Right atrium auricular region (tissue), 2 donors: ENCODE measurements at regions not wholly inside any gene's neighbourhood (a gene's known extent, or its start where the extent isn't known, plus 50 kb on each side); places are given as distances from the start of the nearest gene placed in this dataset.
"Not testable (repeated sequence)": the region's sequence is repeated elsewhere in the genome, so short reads cannot be mapped to it uniquely, and the experiment has no call there.

Experiments used
- DNase-seq: peaks from one replicate; pipeline ENCODE4 v3.0.0-alpha.2; 2019; ENCODE audit warnings: low spot score
- H3K27ac ChIP-seq, 2 donors: fragments of 200-600 bp; sonication (generic); 1 replicate in 1 of 2; 2 replicates in 1 of 2; pipeline ENCODE4 v1.5.1; 2016 to 2019
- H3K27me3 ChIP-seq, 2 donors: fragments of 200-600 bp; sonication (generic); one replicate each; pipeline versions ENCODE4 v1.5.1 to v1.6.0; 2017 to 2019
- H3K36me3 ChIP-seq: fragments of 200-600 bp; sonication (generic); one replicate; pipeline ENCODE4 v1.5.1; 2016
- H3K4me1 ChIP-seq, 2 donors: fragments of 200-600 bp; sonication (generic); one replicate each; pipeline versions ENCODE4 v1.5.1 to v1.6.0; 2017 to 2019
- H3K4me3 ChIP-seq, 2 donors: fragments of 200-600 bp; sonication (generic); 1 replicate in 1 of 2; 2 replicates in 1 of 2; pipeline ENCODE4 v1.5.1; 2017 to 2019; ENCODE audit warnings: mild to moderate bottlenecking in 1 of 2, moderate library complexity in 1 of 2
- H3K9me3 ChIP-seq, 2 donors: fragments of 200-600 bp; sonication (generic); one replicate each; pipeline ENCODE4 v1.5.1; 2019
- TF ChIP-seq, protein P1 (sequence below), 2 donors: fragments of 200-600 bp; sonication (generic); IDR thresholded peaks; one replicate each; pipeline ENCODE4 v1.5.1; 2019; ENCODE audit warnings: antibody characterized with exemption in 2 of 2

DNA sequence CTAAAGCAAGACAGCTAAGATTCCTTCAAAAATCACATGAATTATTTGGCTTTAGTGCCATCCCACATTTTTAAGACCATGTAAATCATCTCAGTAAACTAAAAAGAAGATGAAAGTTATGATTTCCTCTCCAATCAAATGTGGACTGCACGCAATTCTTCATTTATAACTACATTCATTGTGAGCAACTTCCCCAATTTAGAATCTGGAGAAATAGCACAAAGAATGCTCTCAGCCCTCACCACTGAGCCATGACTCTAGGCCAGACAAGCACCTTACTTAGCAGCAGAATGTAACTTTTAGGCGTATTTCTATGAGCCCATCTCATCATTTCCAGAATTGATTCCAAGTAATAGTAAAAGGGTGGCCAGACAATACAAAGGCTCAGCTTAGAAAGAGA lies 616.6 kb downstream of the TLE1 start:
- Histone ChIP-seq H3K4me3 (no peak overlapping the region), H3K9me3 (no peaks in the 10 kb centered on the region), H3K4me1 (no peaks in the 10 kb centered on the region), H3K27me3 (no peaks in the 10 kb centered on the region), H3K36me3 (no peaks in the 10 kb centered on the region), H3K27ac (no peak overlapping the region)
- TF ChIP-seq, protein P1, sequence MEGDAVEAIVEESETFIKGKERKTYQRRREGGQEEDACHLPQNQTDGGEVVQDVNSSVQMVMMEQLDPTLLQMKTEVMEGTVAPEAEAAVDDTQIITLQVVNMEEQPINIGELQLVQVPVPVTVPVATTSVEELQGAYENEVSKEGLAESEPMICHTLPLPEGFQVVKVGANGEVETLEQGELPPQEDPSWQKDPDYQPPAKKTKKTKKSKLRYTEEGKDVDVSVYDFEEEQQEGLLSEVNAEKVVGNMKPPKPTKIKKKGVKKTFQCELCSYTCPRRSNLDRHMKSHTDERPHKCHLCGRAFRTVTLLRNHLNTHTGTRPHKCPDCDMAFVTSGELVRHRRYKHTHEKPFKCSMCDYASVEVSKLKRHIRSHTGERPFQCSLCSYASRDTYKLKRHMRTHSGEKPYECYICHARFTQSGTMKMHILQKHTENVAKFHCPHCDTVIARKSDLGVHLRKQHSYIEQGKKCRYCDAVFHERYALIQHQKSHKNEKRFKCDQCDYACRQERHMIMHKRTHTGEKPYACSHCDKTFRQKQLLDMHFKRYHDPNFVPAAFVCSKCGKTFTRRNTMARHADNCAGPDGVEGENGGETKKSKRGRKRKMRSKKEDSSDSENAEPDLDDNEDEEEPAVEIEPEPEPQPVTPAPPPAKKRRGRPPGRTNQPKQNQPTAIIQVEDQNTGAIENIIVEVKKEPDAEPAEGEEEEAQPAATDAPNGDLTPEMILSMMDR (IDR thresholded peaks at IDR 0.05), result no peak
- no peak for DNase-seq

GRCh38 chr9:81071108-81071507 lies 618.2 kb downstream of the TLE1 start:
- no peaks in the 10 kb centered on the region for H3K9me3 ChIP-seq
- H3K4me1 ChIP-seq, result no peaks in the 10 kb centered on the region
- H3K27ac ChIP-seq, result no peak overlapping the region
- H3K4me3 ChIP-seq, result no peak overlapping the region
- H3K27me3 ChIP-seq, result no peaks in the 10 kb centered on the region
- H3K36me3 ChIP-seq, result no peaks in the 10 kb centered on the region
- TF ChIP-seq, protein P1 (IDR thresholded peaks at IDR 0.05), result no peak
- no peak for DNase-seq

DNA sequence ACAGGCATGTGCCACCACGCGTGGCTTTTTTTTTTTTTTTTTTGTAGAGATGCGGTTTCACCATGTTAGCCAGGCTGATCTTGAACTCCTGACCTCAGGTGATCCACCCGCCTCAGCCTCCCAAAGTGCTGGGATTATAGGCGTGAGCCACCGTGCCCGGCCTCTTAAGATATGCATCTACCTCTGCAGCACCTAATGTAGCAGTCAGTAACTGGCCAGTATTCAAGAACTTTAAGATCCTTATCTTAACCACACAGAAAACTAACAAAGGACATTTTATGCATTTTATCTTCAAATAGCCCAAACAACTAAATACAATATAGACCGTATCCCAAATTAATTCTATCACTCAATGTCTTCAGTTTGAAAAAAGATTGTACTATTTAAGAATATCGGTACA lies 618.7 kb downstream of the TLE1 start:
- H3K4me1 ChIP-seq, result no peaks in the 10 kb centered on the region
- H3K9me3 ChIP-seq, result no peaks in the 10 kb centered on the region
- H3K4me3 ChIP-seq, result no peak overlapping the region
- no peak for DNase-seq
- H3K36me3 ChIP-seq, result no peaks in the 10 kb centered on the region
- no peaks in the 10 kb centered on the region for H3K27me3 ChIP-seq
- TF ChIP-seq, protein P1 (IDR thresholded peaks at IDR 0.05), result no peak
- H3K27ac ChIP-seq, result no peak overlapping the region

GRCh38 chr9:81069923-81070322 lies 619.4 kb downstream of the TLE1 start:
- H3K9me3 ChIP-seq, result no peaks in the 10 kb centered on the region
- no peak for DNase-seq
- H3K36me3 ChIP-seq, result no peaks in the 10 kb centered on the region
- TF ChIP-seq, protein P1 (IDR thresholded peaks at IDR 0.05), result no peak
- no peak overlapping the region for H3K27ac ChIP-seq
- H3K4me3 ChIP-seq, result no peak overlapping the region
- H3K27me3 ChIP-seq, result no peaks in the 10 kb centered on the region
- no peaks in the 10 kb centered on the region for H3K4me1 ChIP-seq

DNA sequence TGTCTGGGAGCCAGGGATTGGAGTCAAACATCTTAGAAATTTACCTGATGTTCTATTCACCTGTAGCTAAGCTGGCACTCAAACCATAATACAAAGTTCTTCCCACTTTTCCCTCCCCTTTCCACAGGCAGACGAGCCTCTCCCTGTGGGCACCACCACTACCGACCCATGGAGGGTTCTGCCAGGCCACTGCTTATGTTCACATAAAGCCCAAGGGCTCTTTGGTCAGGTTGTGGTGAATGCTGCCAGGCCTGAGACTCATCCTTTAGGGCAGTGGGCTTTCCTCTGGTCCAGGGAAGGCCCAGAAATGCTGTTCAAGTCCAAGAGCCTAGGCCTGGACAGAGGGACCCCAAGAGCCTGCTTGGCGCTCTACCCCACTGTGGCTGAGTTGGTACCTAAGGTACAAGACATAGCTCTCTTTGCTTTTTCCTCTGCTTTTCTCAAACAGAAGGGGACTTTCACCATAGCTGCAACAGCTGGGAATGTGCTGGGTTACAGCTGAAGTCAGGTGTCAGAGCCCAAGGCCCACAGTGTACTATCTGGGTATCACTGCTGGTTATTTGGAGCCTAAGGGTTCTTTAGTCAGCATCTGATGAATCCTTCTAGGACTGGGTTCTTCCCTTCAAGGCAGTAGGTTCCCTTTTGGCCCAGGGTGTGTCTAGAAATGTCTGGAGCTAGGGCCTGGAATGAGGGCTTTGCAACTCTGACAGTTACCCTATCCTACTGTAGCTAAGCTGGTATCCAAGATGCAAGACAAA lies 620.1 kb downstream of the TLE1 start:
- TF ChIP-seq, protein P1 (IDR thresholded peaks at IDR 0.05), result no peak
- H3K4me1 ChIP-seq, result no peaks in the 10 kb centered on the region
- H3K4me3 ChIP-seq, result no peak overlapping the region
- no peak for DNase-seq
- H3K36me3 ChIP-seq, result no peaks in the 10 kb centered on the region
- peaks cover 0 to 4% of the 10 kb centered on the region in 2 donors for H3K9me3 ChIP-seq
- no peaks in the 10 kb centered on the region for H3K27me3 ChIP-seq
- no peak overlapping the region for H3K27ac ChIP-seq

DNA sequence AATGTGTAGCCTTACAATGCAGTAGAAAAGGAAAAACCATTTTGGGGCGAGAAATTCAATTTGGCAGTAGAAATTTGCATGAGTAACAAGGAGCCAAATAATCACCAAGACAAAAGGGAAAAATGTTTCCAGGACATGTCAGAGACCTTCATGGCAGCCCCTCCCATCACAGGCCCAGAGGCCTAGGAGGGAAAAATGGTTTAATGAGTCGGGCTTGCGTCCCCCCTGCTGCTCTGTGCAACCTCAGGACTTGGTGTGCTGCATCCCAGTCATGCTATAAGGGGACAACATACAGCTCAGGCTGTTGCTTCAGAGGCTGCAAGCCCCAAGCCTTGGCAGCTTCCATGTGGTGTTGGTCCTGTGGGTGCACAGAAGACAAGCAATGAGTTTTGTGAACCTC lies 626.4 kb downstream of the TLE1 start:
- not testable (repeated sequence) for H3K27ac ChIP-seq, H3K27me3 ChIP-seq, H3K36me3 ChIP-seq, H3K4me1 ChIP-seq, H3K4me3 ChIP-seq, DNase-seq
- H3K9me3 ChIP-seq, result peaks cover 0 to 15% of the 10 kb centered on the region in 2 donors
